ENCODE measurements at regions not wholly inside any gene's neighbourhood (a gene's known extent, or its start where the extent isn't known, plus 50 kb on each side); places are given as distances from the start of the nearest gene placed in this dataset.

DNA sequence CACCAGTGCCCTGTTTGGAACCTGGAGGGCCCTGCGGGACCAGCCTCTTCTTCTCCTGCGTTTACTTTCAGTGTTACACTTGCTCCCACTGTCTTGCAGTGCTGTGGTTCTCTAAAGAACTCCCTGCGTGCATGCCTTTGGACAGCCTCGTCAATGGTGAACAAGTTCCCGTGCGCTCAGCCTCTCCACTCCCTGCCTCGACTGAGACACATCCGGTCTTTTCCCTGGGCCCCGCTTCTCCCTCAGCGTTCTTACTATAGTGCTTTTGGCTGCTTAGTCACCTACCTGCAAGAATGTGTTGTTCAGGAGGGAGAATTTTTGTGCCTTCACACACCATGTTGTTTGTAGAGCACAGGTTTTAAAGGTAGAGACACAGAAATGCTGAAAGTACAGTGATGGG, 520.7 kb upstream of the MKI67 start:
- DNase-seq (ENCODE audit: low spot score), result no peak
- in situ Hi-C loops (cut with MboI; ENCODE audit: low pct_unique_long_range_greater_than_20kb, low sequenced_read_pairs, unreplicated experiment), result no loop called here
- no peak for TF ChIP-seq CTCF (IDR thresholded peaks at IDR 0.05; ENCODE audit: extremely low read depth, insufficient read depth, missing control alignments)

- TF ChIP-seq CTCF (IDR thresholded peaks at IDR 0.05; ENCODE audit: extremely low read depth, insufficient read depth, missing control alignments), result no peak
- in situ Hi-C loops (cut with MboI; ENCODE audit: low pct_unique_long_range_greater_than_20kb, low sequenced_read_pairs, unreplicated experiment), result no loop called here
- no peak for DNase-seq (ENCODE audit: low spot score)
Observed at GRCh38 chr10:128657548-128657947, 531.3 kb upstream of the MKI67 start.

- in situ Hi-C loops (cut with MboI; ENCODE audit: low pct_unique_long_range_greater_than_20kb, low sequenced_read_pairs, unreplicated experiment), result no loop called here
- no peak for DNase-seq (ENCODE audit: low spot score)
- no peak for TF ChIP-seq CTCF (IDR thresholded peaks at IDR 0.05; ENCODE audit: extremely low read depth, insufficient read depth, missing control alignments)
Observed at GRCh38 chr10:128660726-128661125, 534.5 kb upstream of the MKI67 start.

DNA sequence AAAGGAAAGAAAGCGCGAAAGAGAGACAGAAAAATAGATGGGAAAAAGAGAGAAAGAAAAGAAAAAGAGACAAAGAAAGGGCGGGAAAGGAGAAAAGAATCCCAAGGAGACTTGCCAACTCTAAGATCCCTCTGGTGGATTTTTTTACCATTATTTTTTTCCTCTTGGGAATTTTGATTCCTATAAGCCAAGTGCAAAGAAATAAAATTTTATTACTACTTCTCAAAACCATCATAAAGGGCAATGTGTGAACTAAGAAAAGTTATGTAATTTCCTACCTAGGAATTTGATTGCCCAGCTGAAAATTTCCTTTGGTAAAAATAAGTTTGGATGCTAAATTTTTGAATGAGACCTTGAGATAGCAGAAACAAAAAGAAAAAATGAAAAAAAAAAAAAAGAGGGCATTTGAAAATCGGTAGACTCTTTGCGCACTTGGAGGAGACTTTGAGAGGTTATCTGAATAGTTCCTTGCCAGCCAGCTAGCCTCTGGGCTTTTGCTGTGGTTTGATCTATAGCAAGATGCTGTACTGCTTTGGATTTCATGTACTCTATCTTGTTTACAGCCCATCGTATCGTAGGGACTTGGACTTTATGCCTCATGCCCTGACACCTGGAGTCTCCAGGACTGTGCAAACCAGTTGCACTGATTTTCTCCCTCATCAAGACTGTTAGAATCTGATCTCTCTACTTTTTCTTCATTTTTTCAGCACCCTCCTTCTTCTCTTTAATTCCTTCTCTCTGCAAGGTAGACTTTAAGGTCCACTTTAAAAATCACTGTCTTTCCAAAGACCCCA, 535.4 kb upstream of the MKI67 start:
- no peak for DNase-seq (ENCODE audit: low spot score)
- TF ChIP-seq CTCF (IDR thresholded peaks at IDR 0.05; ENCODE audit: extremely low read depth, insufficient read depth, missing control alignments), result no peak
- in situ Hi-C loops (cut with MboI; ENCODE audit: low pct_unique_long_range_greater_than_20kb, low sequenced_read_pairs, unreplicated experiment), result no loop called here

DNA sequence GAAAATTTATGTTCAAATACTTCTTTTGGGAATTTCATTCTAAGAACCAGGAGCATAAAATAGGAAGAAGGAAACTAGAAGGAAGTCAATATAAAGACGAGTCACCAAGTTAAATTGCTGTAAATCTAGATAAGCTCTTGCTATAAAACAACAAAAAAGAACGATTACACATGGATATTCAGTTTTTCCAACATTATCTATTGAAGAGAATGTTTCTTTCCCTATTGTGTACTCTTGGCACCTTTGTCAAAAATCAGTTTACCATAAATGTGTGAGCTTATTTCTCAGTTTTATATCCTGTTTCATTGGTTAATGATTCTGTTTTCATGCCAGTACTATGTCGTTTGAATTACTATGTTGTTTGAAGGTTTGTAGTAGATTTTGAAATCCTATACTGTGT, 536.3 kb upstream of the MKI67 start:
- DNase-seq (ENCODE audit: low spot score), result no peak
- in situ Hi-C loops (cut with MboI; ENCODE audit: low pct_unique_long_range_greater_than_20kb, low sequenced_read_pairs, unreplicated experiment), result no loop called here
- no peak for TF ChIP-seq CTCF (IDR thresholded peaks at IDR 0.05; ENCODE audit: extremely low read depth, insufficient read depth, missing control alignments)

- DNase-seq (ENCODE audit: low spot score), result no peak
- no peak for TF ChIP-seq CTCF (IDR thresholded peaks at IDR 0.05; ENCODE audit: extremely low read depth, insufficient read depth, missing control alignments)
- in situ Hi-C loops (cut with MboI; ENCODE audit: low pct_unique_long_range_greater_than_20kb, low sequenced_read_pairs, unreplicated experiment), result no loop called here
Observed at GRCh38 chr10:128664729-128665128, 538.5 kb upstream of the MKI67 start.
